Mammary epithelial cell (primary cell): ENCODE measurements at regions not wholly inside any gene's neighbourhood (a gene's known extent, or its start where the extent isn't known, plus 50 kb on each side); places are given as distances from the start of the nearest gene placed in this dataset.

Source experiments
- CTCF ChIP-seq, 2 donors: IDR thresholded peaks in 1 of 2; conservative IDR thresholded peaks in 1 of 2; 2 replicates each; pipeline ENCODE4 v1.5.1; 2011 to 2012; ENCODE audit warnings: inconsistent platforms in 2 of 2, low read length in 2 of 2, mild to moderate bottlenecking in 2 of 2, control low read depth in 1 of 2, low read depth in 1 of 2; ENCODE audit not compliant: insufficient read depth in 1 of 2; ENCODE audit errors: extremely low read depth in 1 of 2
- EZH2 ChIP-seq: IDR thresholded peaks from 2 replicates; pipeline ENCODE4 v1.6.1; 2012; ENCODE audit warnings: low read length, inconsistent platforms, borderline replicate concordance

- no peak for TF ChIP-seq CTCF (conservative IDR thresholded peaks at IDR 0.05 in 1 of 2, IDR thresholded peaks at IDR 0.05 in 1 of 2; ENCODE audit: extremely low read depth in 1 of 2, insufficient read depth in 1 of 2, low read depth in 1 of 2, low read length in 2 of 2)
- no peak for TF ChIP-seq EZH2
Observed at GRCh38 chr4:114249976-114250375, 270.5 kb upstream of the ARSJ start.
